NCI-H1417 treated with DMSO at 0.1 percent for 48 hours (cell line): ENCODE measurements at regions not wholly inside any gene's neighbourhood (a gene's known extent, or its start where the extent isn't known, plus 50 kb on each side); places are given as distances from the start of the nearest gene placed in this dataset.
"Not testable (repeated sequence)": the region's sequence is repeated elsewhere in the genome, so short reads cannot be mapped to it uniquely, and the experiment has no call there.

Experiments
- DNase-seq: peaks from one replicate; lab custom pipeline; 2025; lab: John Stamatoyannopoulos, UW

DNA sequence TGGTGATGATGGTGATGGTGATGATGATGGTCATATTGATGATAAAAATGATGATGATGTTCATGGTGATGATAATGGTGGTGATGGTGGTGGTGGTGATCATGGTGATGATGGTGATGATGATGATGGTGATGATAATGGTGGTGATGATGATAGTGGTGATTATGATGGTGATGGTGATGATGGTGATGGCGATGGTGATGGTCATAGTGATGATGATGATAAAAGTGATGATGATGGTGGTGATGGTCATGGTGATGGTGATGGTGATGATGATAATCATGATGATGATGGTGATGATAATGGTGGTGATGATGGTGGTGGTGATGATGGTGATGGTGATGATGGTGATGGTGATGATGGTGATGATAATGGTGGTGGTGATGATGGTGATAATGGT is 478.7 kb downstream of the TYW1 start:
- no peak for DNase-seq

DNA sequence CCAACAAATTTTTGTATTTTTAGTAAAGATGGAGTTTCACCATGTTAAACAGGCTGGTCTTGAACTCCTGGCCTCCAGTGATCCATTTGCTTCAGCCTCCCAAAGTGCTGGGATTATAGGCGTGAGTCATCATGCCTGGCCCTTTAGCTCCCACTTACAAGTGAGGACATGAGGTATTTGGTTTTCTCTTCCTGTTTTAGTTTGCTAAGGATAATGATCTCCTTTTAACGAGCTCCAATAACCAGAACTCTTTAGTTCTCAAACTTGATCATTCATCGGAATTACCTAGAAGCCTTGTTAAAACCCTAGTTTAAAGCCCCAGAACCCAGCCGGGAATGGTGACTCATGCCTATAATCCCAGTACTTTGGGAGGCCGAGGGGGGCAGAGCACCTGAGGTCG is 481.4 kb downstream of the TYW1 start:
- DNase-seq = no peak

DNA sequence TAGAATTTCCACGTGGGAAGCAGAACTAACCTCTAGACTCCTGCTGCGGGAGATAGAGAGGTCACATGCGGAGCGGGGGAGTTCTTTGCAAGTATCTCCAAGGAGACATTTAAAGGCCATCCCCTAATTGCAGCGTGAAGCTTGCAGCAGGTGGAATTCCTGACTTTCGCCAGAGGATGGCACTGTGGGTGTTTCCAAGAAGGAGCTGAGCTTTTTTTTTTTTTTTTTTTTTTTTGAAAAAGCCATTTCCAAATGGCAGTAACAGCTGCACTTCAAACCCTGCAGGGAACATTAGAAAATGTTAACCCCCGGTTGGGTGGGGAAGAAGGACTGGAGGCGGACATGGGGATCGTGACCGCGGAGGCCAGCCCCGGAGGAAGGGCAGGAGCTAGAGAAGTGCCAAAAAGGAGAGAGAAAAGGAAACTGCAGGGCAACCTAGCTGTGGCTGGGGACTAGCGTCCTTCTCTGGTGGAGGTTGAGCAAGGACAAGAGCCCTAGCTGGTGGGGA is 487.7 kb downstream of the TYW1 start:
- DNase-seq = no peak

DNA sequence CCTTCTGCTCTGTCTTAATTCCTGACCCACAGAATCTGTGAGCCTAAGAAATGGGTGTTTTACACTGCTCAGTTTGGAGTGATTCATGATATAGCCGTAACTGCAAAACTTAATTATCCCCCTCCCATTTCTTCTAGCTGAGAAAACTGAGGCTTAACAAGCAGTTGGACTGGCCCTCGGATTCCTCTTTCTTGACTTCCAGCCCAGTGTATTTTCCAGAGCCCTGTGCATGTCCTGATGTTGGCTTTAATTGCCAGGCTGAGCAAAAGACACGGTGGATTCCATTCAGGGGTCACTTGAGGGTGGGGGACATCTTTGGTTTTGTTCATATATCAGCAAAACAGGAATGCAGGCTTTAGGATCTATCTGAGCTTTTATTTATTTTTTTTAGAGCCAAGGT is 489.8 kb downstream of the TYW1 start:
- no peak for DNase-seq

DNA sequence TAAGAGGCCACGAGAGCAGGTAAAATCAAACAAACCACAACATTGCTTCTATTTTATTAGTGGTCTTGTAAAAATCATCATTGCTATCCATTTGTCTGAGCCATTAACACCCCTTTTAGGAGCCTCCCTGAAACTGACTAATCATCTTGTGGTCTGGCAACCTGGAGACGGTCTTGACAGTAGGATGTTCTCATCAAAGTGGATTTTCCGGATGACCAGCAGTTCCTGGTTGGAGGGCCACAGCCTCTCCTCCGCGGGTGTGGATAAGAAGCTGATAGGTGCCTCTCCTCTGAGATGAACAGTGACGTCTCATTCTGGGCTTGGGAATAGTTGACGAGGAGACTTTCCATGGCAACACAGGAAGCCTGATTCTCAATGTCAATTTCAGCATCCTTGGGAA is 490.7 kb downstream of the TYW1 start:
- no peak for DNase-seq

DNA sequence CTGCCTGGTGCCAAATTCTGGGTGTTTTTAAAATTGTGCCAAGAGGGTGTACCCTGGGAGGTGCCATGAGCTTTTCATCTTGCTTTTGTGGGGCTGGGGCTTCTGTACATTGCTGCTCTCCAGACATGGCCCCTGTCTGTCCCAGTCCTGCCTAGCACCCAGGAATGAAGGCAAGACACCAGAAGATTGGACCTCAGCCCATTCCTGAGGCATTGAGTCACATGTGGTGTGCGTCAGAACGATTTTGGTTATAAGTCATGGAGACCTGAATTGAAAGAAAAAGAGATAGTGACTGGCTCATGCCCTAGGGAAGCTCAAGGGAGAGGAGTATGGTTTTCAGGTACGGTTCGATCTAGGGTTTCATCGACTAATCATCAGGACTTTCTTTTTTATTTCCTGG is 493.2 kb downstream of the TYW1 start:
- no peak for DNase-seq

DNA sequence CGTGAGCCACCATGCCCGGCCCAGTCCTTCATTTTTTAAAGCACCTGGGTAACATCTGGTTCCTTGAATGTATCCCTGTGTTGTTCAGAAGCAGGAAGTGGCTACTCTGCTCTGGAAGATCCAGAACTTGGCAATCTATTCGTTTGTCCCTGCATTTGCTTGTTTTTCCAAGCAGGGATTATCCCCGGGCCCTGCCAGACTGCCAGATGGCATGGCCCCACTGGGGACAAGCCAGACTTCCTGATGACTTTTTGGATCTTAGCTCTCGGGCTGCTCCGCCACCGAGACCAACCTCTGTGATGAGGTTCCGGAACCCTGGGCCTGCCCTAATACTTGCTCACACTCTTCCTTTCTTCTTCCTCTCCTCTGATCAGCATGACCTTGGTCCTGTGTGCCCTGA is 496.7 kb downstream of the TYW1 start:
- no peak for DNase-seq

DNA sequence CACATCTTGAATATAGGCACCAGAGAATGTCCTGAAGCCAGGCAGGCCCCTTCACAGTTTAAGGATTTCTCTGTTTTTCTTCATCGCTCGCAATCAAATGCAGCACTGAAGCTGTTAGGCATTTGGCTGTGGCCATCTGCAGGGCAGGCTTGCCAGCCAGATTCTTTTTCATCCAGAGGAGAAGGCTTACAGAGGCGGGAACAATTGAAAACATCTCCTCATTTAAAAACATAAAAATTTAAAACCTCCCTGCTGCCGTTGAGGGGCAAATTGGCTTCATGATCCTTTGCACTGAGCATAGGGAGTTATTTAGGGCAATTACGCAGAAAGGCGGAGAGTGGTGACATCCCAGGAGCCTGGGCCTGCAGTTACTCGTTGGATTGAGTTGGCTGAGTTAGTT is 500.0 kb downstream of the TYW1 start:
- DNase-seq = no peak

DNA sequence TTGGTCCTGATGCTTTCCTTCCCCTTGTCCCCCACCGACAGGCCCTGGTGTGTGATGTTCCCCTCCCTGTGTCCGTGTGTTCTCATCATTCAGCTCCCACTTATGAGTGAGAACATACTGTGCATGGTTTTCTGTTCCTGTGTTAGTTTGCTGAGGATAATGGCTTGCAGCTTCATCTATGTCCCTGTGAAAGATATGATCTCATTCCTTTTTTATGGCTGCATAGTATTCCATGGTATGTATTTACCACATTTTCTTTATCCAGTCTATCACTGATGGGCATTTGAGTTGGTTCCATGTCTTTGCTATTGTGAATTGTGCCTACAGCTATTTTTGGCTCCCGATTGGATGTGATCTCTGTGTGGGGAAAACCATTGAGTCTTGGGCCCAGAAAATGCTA is 501.3 kb downstream of the TYW1 start:
- DNase-seq = not testable (repeated sequence)

DNA sequence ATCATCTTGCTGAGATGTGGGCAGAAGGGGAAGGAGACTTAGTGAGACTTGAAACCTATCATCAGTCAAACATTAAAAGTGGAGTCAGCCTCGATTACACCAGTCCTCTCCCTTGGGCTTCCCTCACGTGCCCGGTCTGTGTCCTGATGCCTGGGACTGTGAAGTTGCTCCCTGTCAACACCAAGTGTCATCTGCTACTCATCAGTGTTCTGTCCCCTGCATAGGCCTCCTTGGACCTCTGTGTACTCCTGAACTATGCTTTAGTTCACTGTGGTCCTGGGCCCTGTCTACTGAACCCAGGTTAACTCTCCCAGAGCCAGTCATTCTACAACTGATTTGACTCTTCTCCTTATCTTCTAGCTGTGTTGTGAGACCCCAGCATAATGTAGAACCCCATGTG is 506.3 kb downstream of the TYW1 start:
- no peak for DNase-seq

DNA sequence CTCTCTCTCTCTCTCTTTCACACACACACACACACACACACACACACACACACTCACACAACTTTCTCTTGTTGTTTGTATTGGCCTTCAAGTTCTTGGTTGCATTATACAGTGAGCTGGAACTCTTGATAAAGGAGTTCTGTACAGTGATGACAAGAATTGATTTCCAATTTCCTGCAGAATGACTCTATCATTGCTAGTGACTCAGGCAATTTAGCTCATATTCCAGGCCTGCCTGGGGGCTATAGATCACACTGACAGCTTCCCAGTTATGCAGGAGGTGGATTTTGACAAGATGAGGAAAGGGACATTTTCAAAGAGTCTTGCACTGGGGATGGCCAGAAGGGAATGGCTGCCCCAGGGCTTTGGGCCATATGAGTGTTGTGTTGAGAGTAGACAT is 508.8 kb downstream of the TYW1 start:
- DNase-seq = no peak

DNA sequence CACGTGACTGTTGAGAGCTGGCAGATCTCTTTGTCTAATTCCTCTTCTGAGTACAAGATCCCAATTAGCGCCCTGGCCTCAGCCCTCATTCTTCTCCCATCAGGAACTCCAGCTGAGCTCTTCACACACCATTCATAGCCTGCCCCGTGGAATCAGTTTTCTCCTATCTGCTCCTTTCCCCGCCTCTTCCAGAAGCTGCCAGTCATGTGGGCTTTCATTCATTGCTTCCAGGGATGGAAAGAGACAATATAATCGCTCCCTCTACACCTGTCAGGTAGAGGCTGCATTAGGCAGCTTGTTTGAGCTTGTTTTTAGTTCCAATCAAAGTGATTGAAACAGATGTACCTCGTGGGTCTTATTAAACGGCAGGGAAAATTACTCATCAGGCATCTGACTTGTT is 515.8 kb downstream of the TYW1 start:
- DNase-seq = no peak

DNA sequence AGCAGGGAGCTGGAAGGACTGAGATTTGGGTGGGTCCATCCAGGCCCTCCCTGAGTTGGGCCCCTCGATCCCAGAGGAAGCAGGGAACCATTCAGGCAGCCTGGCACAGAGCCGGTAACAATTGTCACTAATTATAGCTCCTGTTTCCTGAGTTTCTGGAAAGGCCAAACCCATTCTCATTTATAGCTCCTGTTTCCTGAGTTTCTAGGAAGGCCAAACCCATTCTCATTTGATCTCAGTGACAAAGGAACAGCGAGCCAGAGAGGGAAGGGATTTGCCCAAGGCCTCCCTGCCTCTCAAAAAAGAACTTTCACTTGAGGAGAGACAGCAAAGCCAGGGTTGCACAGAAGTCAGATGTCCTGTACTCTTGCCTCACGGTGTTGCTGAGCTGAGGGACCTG is 521.9 kb downstream of the TYW1 start:
- no peak for DNase-seq

DNA sequence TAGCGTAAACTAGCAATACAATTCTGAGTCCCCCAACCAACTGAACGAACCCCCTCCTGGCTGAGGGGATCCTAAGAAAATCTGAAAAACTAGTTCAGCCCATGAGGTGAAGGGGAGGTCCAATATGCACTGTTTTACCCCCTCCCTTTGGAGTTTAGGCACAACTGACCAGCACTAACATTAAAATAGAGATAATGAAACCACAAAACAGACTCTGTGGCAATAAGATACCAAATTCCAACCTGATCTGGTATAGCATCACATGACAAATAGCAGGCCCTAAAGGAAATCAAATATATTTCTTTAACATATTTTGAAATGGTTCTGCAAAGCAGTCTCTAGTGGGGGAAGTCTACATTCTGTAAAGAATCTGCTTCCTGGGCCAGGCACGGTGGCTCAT is 522.5 kb downstream of the TYW1 start:
- no peak for DNase-seq

DNA sequence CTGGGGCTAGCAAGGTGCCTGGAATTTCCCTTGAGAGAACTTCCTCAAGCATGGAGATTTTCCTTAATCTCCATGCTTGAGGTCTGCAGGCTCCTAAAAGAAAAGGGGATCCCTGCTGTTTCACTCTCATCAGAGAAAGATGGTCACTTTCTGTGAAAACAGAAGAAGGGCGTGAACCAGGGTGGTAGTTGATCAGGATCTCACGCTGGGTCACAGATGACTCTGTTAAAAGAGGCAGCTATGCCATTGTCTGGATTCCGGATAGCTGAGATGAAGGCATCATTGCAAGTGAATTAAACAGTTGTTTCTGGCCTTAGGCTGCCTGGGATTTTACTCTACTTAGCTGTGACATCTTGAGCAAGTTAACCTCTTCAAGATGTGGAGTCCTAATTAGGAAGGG is 525.9 kb downstream of the TYW1 start:
- DNase-seq = no peak

DNA sequence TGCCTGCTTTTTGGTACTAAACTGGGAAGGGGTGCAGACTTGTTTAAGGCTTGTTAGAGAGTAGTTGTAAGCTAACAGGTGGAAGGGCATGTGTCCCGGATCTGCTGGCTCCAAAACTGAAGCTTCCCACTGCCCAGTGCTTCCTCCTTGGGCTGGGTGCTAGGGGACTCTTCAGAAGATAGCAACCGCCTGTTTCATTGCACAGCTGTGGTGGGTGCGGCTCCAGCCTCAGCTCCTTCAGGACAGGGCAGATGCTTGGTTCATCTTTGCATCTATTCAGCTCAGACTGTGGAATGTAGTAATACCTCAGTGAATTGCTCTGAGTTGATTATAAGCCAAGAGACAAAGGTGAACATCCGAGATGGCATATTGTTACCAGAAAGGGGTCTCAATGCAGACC is 527.1 kb downstream of the TYW1 start:
- DNase-seq = no peak

DNA sequence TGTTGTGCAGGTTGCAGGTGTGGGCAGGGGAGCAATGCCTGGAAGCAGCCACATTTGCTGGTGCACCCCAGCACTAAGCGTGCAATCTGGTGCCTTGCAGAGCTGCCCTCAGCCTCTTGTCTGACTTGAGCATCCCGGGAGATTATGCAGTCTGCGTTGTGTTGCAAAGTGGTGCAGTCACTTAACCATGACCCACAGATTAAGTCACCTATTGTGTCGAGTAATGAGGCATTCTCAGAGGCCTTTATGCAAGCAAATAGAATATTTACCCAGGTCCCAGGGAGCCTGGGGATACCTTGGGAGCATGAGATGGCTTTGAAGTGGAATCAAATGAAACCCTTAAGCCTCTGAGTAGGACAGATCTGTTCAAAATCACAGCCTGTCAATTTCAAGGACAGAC is 529.0 kb downstream of the TYW1 start:
- DNase-seq = no peak

DNA sequence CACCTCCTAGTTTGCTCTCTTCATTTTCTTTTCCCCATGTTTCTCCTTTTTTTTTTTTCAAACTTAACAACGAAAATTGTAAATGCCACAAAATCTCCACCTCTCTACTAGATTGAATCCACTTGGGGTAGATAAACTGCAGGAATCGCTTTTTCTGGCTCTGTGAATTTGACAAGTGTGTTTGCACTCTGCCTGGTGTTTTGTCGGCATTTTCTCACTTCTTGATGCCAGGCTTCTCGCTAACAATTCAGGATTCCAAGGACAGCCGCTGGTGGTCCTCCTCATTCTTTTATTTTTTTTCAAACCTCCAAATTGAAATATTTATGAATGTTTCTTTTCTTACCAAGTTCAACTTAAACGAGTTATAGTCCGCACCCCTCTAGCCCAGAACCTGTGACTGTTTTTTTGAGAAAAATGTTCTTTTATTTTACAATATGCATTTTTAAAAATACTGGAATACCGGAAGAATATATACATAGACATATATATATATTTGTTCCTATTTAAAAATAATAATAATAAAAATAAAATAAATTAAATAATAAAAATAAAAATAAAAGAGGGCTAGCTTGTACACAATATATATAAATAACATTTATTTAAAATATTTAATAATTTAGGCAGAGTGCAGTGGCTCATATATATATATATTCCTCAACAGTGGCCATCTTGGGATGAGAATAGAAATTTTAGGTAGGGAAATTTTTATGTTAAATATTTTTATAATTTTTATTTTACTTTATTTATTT is 538.8 kb downstream of the TYW1 start:
- no peak for DNase-seq

DNA sequence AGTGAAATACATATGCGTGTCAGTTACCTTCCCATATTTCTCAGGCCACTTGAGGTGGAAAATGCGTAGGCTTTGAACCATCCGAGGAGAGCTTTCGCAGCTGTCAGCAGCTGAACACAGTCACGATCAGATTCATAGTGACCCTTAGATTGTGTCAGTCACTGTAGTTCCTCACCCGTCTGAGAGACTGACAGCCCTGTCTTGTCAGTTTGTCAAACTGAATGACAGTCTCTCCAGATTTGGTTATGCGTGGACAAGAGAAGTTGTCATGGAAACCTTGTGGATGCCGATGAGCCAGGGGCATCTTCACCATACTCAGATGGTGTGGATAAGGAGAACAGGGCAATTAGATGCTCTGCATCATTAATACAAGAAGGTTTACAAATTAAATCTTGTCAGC is 546.3 kb downstream of the TYW1 start:
- DNase-seq = no peak

DNA sequence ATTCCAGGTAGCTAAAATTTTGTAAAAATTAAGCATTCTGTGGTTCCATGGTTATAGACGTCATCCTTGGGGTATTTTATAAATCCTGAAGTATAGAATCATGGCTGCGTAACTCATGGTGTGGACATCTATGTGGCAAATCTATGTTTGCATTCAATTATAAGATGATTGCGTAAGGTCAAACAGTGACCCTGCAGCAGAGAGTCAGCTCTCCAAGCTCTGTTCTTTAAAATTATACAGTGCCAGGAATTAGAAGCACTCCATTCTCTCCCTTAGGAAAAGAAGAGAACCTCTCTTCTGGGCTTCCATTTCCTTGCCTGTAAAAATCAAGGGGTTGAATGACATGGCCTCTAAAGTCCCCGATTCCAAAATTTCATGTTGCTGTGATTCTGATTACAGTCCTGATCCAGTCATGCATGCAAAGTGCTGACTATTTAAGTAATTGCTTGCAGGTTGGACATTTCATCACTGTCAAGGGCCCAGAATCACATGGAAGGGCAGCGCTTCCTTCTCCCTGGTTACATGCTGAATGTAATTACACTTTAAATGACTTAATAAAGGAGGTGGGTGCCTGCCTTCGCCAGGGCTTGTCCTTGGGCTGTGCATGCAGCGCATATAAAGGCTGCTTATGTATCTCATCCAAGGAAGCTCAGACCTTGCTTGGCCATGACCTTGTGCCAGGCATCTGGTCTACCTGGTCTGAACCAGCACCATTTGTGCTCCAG is 550.7 kb downstream of the TYW1 start:
- DNase-seq = no peak

DNA sequence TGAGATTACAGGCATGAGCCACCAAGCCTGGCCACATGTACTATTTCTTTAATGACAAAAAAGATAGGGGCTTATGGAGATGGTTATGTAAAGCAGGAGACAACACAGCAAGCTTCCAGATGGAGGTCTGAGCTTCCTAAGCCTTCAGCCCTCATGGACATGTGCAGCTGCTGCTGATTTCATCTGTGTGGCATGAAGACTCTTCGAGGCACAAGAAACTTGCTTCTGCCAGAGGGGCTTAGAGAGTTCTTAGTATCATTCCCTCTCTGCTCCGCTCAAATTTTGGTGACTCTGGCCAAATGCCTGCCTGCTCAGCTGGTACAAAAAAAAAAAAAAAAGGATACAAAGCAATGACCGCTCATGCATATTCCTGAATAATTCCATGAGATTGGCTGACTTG is 552.5 kb downstream of the TYW1 start:
- no peak for DNase-seq

DNA sequence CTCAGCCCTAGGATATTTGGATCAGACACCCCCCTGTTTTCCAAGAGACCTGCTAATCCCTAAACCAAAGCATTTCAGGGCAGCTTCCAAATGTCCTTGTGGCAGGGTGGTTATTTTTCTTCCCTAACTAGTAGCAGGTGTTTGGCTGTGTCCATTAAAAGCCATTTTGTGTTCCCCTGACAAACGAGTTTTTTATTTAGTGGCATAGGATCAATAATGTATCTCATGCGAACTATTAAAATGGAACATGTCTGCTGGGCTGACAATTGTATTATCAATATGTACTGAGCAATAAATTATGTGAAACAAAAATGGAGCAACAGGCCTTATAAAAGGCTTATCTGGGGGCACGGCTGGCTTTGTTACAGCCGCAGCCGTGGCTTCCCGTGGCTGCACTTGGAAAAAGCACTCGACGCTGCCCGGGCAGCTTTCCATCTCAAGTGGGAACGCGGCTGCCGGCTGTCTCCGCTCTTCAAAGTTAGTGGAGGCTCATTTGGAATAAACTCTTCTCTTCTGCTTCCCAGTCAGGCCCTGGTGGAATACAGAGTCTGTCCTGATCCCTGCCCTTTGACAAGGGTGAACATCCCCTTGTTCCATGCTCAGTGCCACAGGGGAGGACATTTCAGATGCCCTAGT is 554.3 kb downstream of the TYW1 start:
- no peak for DNase-seq

DNA sequence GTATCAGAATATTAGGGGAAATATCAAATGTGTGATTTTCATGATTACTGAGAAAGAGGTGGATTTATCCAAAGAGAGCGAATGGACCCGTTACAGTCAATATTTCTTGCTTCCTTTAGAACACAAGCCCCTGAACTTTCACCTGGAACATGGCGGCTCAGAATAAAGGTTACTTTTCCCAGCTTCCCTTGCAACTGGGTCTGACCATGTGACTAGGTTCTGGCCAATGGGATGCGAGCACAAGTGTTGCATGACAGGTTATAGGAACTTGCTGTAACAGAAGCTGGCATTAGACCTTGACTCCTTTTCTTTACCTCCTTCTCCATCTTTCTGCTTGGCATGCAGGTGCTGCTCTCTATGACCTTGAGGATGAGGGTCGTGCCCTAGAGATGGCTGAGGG is 556.1 kb downstream of the TYW1 start:
- DNase-seq = no peak
